H4 (cell line): ENCODE measurements at regions not wholly inside any gene's neighbourhood (a gene's known extent, or its start where the extent isn't known, plus 50 kb on each side); places are given as distances from the start of the nearest gene placed in this dataset.
"Not testable (repeated sequence)": the region's sequence is repeated elsewhere in the genome, so short reads cannot be mapped to it uniquely, and the experiment has no call there.

Experiments
- DNase-seq: peaks from one replicate; pipeline ENCODE4 v3.0.0-alpha.2; 2015; ENCODE audit warnings: low spot score

- DNase-seq, result no peak
Observed at GRCh38 chr6:144476286-144476685, 191.2 kb downstream of the UTRN start.

GRCh38 chr6:144477396-144477795, 192.3 kb downstream of the UTRN start:
- no peak for DNase-seq

GRCh38 chr6:144477856-144478255, 192.7 kb downstream of the UTRN start:
- DNase-seq, result no peak

GRCh38 chr6:144478483-144478882, 193.3 kb downstream of the UTRN start:
- no peak for DNase-seq

GRCh38 chr6:144479991-144480390, 194.9 kb downstream of the UTRN start:
- DNase-seq, result no peak

- no peak for DNase-seq
Observed at GRCh38 chr6:144480473-144480872, 195.3 kb downstream of the UTRN start.

- DNase-seq, result no peak
Observed at GRCh38 chr6:144481527-144481926, 196.4 kb downstream of the UTRN start.

- DNase-seq, result peak; percentile 54
Observed at GRCh38 chr6:144482142-144482541, 197.0 kb downstream of the UTRN start.

- peak; percentile 3 for DNase-seq
Observed at GRCh38 chr6:144485531-144485930, 200.4 kb downstream of the UTRN start.

- no peak for DNase-seq
Observed at GRCh38 chr6:144488590-144488989, 203.5 kb downstream of the UTRN start.

GRCh38 chr6:144493035-144493910, 208.1 kb downstream of the UTRN start:
- DNase-seq, result no peak

GRCh38 chr6:144495076-144495475, 209.9 kb downstream of the UTRN start:
- DNase-seq, result not testable (repeated sequence)

- no peak for DNase-seq
Observed at GRCh38 chr6:144497650-144498049, 212.5 kb downstream of the UTRN start.

- DNase-seq, result no peak
Observed at GRCh38 chr6:144500892-144501291, 215.8 kb downstream of the UTRN start.

GRCh38 chr6:144505214-144505613, 220.1 kb downstream of the UTRN start:
- DNase-seq, result not testable (repeated sequence)

GRCh38 chr6:144506051-144506450, 220.9 kb downstream of the UTRN start:
- DNase-seq, result not testable (repeated sequence)

- DNase-seq, result not testable (repeated sequence)
Observed at GRCh38 chr6:144507772-144508312, 222.7 kb downstream of the UTRN start.

- DNase-seq, result no peak
Observed at GRCh38 chr6:144510859-144511258, 225.7 kb downstream of the UTRN start.

- peak; percentile 11 for DNase-seq
Observed at GRCh38 chr6:144515761-144516160, 230.6 kb downstream of the UTRN start.

GRCh38 chr6:144519426-144519825, 234.3 kb downstream of the UTRN start:
- DNase-seq, result no peak

- peak; percentile 17 for DNase-seq
Observed at GRCh38 chr6:144528743-144529425, 243.7 kb downstream of the UTRN start.

GRCh38 chr6:144530118-144530517, 245.0 kb downstream of the UTRN start:
- DNase-seq, result no peak

GRCh38 chr6:144532238-144532637, 247.1 kb downstream of the UTRN start:
- DNase-seq, result not testable (repeated sequence)
